SK-N-SH (cell line): ENCODE measurements at regions not wholly inside any gene's neighbourhood (a gene's known extent, or its start where the extent isn't known, plus 50 kb on each side); places are given as distances from the start of the nearest gene placed in this dataset.
A peak's percentile ranks its signal among the peaks of the same experiment; 100 is the strongest.

Source experiments
- CTCF ChIA-PET: fragments of 300-600, 350-600 bp; formaldehyde crosslinking; extraction: SDS; loops from one replicate; lab custom pipeline; 2021; lab: Yijun Ruan, JAX
- POLR2A ChIA-PET: fragments of 350-600 bp; sonication (Branson Sonifier 250); formaldehyde crosslinking; extraction: SDS; loops from one replicate; lab custom pipeline; 2020; ENCODE audit warnings: antibody characterized with exemption, inconsistent platforms; lab: Yijun Ruan, JAX
- DNase-seq: peaks from one replicate; pipeline ENCODE4 v3.0.0; 2012
- H2AFZ ChIP-seq: fragments of 200-600 bp; sonication (generic); 2 replicates; pipeline ENCODE4 v1.8.1; 2016; ENCODE audit warnings: antibody characterized with exemption, mild to moderate bottlenecking, low read depth
- H3F3A ChIP-seq: fragments of 200-600 bp; sonication (generic); replicated peaks from 2 replicates; pipeline ENCODE3; 2016; ENCODE audit warnings: antibody characterized with exemption, mild to moderate bottlenecking; ENCODE audit not compliant: insufficient read depth
- H3K27ac ChIP-seq, 2 experiments: fragments of 200-500 bp in 1 of 2; fragments of 200-600 bp in 1 of 2; sonication (Bioruptor generic) in 1 of 2; sonication (generic), shearing (Covaris generic) in 1 of 2; 2 replicates each; pipeline versions ENCODE4 v1.5.1 to v1.6.1; 2014 to 2016; ENCODE audit warnings: low read depth in 2 of 2, inconsistent platforms in 1 of 2, low read length in 1 of 2, mild to moderate bottlenecking in 1 of 2, mixed read lengths in 1 of 2
- H3K27me3 ChIP-seq: fragments of 200-600 bp; sonication (generic), shearing (Covaris generic); 2 replicates; pipeline ENCODE4 v1.6.1; 2016; ENCODE audit warnings: mixed run types; ENCODE audit not compliant: insufficient read depth
- H3K36me3 ChIP-seq, 2 experiments: fragments of 200-500 bp in 1 of 2; fragments of 200-600 bp in 1 of 2; sonication (Bioruptor generic) in 1 of 2; sonication (generic) in 1 of 2; replicated peaks in 1 of 2; 2 replicates each; pipeline versions ENCODE3 to v1.5.1; 2014 to 2016; ENCODE audit warnings: low read length in 1 of 2, mild to moderate bottlenecking in 1 of 2; ENCODE audit not compliant: insufficient read depth in 2 of 2, control insufficient read depth in 1 of 2
- H3K4me1 ChIP-seq, 2 experiments: fragments of 200-500 bp in 1 of 2; fragments of 200-600 bp in 1 of 2; sonication (Bioruptor generic) in 1 of 2; sonication (generic), shearing (Covaris generic) in 1 of 2; 2 replicates each; pipeline versions ENCODE4 v1.5.1 to v1.6.1; 2014 to 2016; ENCODE audit warnings: low read depth in 1 of 2, low read length in 1 of 2, mixed run types in 1 of 2; ENCODE audit not compliant: insufficient read depth in 2 of 2, control insufficient read depth in 1 of 2
- H3K4me2 ChIP-seq: fragments of 200-600 bp; sonication (generic), shearing (Covaris generic); 2 replicates; pipeline ENCODE4 v1.6.1; 2017; ENCODE audit warnings: mixed run types
- H3K4me3 ChIP-seq, 2 experiments: fragments of 200-500 bp in 1 of 2; fragments of 200-600 bp in 1 of 2; sonication (Bioruptor generic) in 1 of 2; sonication (generic), shearing (Covaris generic) in 1 of 2; 2 replicates each; pipeline versions ENCODE4 v1.5.1 to v1.8.1; 2014 to 2016; ENCODE audit warnings: low read depth in 2 of 2, inconsistent platforms in 1 of 2, low read length in 1 of 2, mild to moderate bottlenecking in 1 of 2, mixed read lengths in 1 of 2, moderate library complexity in 1 of 2
- H3K79me2 ChIP-seq: fragments of 200-600 bp; sonication (generic); 2 replicates; pipeline ENCODE4 v1.8.1; 2017; ENCODE audit warnings: mild to moderate bottlenecking; ENCODE audit not compliant: insufficient read depth
- H3K9ac ChIP-seq: fragments of 200-600 bp; sonication (generic); 2 replicates; pipeline ENCODE4 v1.6.1; 2017; ENCODE audit warnings: mixed run types
- H3K9me2 ChIP-seq: fragments of 200-600 bp; sonication (generic); 2 replicates; pipeline ENCODE4 v1.6.1; 2017; ENCODE audit warnings: mixed run types
- H3K9me3 ChIP-seq: fragments of 200-600 bp; sonication (generic); 2 replicates; pipeline ENCODE4 v1.6.1; 2017; ENCODE audit warnings: mixed run types, mild to moderate bottlenecking, moderate library complexity
- H4K20me1 ChIP-seq: fragments of 200-600 bp; sonication (generic); 2 replicates; pipeline ENCODE4 v1.6.1; 2017; ENCODE audit warnings: mild to moderate bottlenecking, mixed run types; ENCODE audit not compliant: insufficient read depth
- CHD2 ChIP-seq: fragments of 150-350 bp; IDR thresholded peaks from 2 replicates; pipeline ENCODE4 v1.6.1; 2018; ENCODE audit warnings: low read length; ENCODE audit not compliant: partially characterized antibody
- ELF1 ChIP-seq: IDR thresholded peaks from 2 replicates; pipeline ENCODE4 v1.4.0; 2012
- EZH2phosphoT487 ChIP-seq: fragments of 200-600 bp; sonication (generic); IDR thresholded peaks from 2 replicates; pipeline ENCODE4 v1.6.1; 2017; ENCODE audit warnings: low read depth, mixed run types, mild to moderate bottlenecking, antibody characterized with exemption, moderate library complexity, borderline replicate concordance
- FOXM1 ChIP-seq: IDR thresholded peaks from 2 replicates; pipeline ENCODE4 v1.4.0; 2012; ENCODE audit warnings: low read depth, mild to moderate bottlenecking
- GATA2 ChIP-seq: sonication (generic); formaldehyde crosslinking; IDR thresholded peaks from 2 replicates; pipeline ENCODE4 v1.5.0; 2020; ENCODE audit warnings: mild to moderate bottlenecking, missing genetic modification reagents
- JUND ChIP-seq: IDR thresholded peaks from 2 replicates; pipeline ENCODE4 v1.4.0; 2012
- MXI1 ChIP-seq: IDR thresholded peaks from 2 replicates; pipeline ENCODE4 v1.6.1; 2012; ENCODE audit warnings: mild to moderate bottlenecking, low read depth, low read length, improper control_type of control experiment
- RAD21 ChIP-seq: IDR thresholded peaks from 2 replicates; pipeline ENCODE4 v1.6.1; 2012; ENCODE audit warnings: mild to moderate bottlenecking, low read length
- RCOR1 ChIP-seq: fragments of 150-350 bp; IDR thresholded peaks from 2 replicates; pipeline ENCODE4 v1.6.1; 2017; ENCODE audit warnings: antibody characterized with exemption, low read length
- RXRA ChIP-seq: IDR thresholded peaks from 2 replicates; pipeline ENCODE4 v1.4.0; 2012; ENCODE audit warnings: low read depth, mild to moderate bottlenecking, borderline replicate concordance
- SMC3 ChIP-seq: IDR thresholded peaks from 2 replicates; pipeline ENCODE4 v1.6.1; 2012; ENCODE audit warnings: low read depth, low read length, improper control_type of control experiment
- TAF1 ChIP-seq: IDR thresholded peaks from 2 replicates; pipeline ENCODE4 v1.6.1; 2012; ENCODE audit warnings: low read depth, mild to moderate bottlenecking, low read length, moderate library complexity, borderline replicate concordance
- WGBS: methylation state at CpG from one replicate; pipeline ENCODE4 v1.1.6; 2017; ENCODE audit warnings: low lambda C conversion rate; 5-methylcytosine and 5-hydroxymethylcytosine counted together
- TF ChIP-seq, protein P1 (sequence below): IDR thresholded peaks from 2 replicates; pipeline ENCODE4 v1.6.1; 2012; ENCODE audit warnings: mild to moderate bottlenecking, low read depth, low read length, moderate library complexity
- TF ChIP-seq, protein P2 (sequence below): fragments of 200-600 bp; sonication (generic); IDR thresholded peaks from 2 replicates; pipeline ENCODE4 v1.6.1; 2017; ENCODE audit warnings: antibody characterized with exemption, mild to moderate bottlenecking, moderate library complexity
- TF ChIP-seq, protein P3 (sequence below): IDR thresholded peaks from 2 replicates; pipeline ENCODE4 v1.4.0; 2012; ENCODE audit warnings: low read depth, borderline replicate concordance

DNA sequence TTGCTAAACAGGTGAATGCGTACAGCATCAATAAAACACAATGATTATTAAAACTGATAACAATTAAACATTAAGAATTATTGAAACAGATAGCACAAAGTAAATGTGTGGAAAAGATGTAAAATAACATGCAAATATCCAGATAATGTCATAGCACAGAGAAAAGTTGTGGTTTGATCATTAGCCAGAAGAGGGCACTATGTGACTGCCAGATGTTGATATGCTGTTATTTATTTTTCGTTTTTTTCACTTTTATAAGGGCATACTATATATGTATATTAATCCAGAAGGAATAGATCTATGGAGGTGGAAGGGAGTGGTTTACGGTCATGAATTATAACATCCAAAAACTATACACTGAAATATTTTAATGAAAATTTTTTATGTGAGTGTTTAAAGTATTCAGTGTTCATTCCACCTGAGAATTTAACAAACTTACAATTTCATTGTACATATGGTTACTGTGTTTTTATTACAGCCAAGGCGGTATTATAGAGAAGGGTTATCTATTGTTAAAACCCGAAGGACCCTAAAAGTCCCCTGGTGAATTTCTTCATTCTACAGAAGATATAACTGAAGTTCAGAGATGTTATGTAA is 211.9 kb upstream of the UGT8 start:
- H3F3A ChIP-seq = peaks cover 25% of the 10 kb centered on the region
- POLR2A ChIA-PET = no interaction called here
- TF ChIP-seq, protein P1, sequence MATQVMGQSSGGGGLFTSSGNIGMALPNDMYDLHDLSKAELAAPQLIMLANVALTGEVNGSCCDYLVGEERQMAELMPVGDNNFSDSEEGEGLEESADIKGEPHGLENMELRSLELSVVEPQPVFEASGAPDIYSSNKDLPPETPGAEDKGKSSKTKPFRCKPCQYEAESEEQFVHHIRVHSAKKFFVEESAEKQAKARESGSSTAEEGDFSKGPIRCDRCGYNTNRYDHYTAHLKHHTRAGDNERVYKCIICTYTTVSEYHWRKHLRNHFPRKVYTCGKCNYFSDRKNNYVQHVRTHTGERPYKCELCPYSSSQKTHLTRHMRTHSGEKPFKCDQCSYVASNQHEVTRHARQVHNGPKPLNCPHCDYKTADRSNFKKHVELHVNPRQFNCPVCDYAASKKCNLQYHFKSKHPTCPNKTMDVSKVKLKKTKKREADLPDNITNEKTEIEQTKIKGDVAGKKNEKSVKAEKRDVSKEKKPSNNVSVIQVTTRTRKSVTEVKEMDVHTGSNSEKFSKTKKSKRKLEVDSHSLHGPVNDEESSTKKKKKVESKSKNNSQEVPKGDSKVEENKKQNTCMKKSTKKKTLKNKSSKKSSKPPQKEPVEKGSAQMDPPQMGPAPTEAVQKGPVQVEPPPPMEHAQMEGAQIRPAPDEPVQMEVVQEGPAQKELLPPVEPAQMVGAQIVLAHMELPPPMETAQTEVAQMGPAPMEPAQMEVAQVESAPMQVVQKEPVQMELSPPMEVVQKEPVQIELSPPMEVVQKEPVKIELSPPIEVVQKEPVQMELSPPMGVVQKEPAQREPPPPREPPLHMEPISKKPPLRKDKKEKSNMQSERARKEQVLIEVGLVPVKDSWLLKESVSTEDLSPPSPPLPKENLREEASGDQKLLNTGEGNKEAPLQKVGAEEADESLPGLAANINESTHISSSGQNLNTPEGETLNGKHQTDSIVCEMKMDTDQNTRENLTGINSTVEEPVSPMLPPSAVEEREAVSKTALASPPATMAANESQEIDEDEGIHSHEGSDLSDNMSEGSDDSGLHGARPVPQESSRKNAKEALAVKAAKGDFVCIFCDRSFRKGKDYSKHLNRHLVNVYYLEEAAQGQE = no peak
- TF ChIP-seq FOXM1 (no peak), TAF1 (no peak), SMC3 (peak; percentile 79), JUND (no peak), EZH2phosphoT487 (no peak), RXRA (no peak), ELF1 (no peak), CHD2 (no peak), GATA2 (no peak), MXI1 (no peak), RAD21 (peak; percentile 91), RCOR1 (no peak)
- TF ChIP-seq, protein P2, sequence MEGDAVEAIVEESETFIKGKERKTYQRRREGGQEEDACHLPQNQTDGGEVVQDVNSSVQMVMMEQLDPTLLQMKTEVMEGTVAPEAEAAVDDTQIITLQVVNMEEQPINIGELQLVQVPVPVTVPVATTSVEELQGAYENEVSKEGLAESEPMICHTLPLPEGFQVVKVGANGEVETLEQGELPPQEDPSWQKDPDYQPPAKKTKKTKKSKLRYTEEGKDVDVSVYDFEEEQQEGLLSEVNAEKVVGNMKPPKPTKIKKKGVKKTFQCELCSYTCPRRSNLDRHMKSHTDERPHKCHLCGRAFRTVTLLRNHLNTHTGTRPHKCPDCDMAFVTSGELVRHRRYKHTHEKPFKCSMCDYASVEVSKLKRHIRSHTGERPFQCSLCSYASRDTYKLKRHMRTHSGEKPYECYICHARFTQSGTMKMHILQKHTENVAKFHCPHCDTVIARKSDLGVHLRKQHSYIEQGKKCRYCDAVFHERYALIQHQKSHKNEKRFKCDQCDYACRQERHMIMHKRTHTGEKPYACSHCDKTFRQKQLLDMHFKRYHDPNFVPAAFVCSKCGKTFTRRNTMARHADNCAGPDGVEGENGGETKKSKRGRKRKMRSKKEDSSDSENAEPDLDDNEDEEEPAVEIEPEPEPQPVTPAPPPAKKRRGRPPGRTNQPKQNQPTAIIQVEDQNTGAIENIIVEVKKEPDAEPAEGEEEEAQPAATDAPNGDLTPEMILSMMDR = peak; percentile 87
- TF ChIP-seq, protein P3, sequence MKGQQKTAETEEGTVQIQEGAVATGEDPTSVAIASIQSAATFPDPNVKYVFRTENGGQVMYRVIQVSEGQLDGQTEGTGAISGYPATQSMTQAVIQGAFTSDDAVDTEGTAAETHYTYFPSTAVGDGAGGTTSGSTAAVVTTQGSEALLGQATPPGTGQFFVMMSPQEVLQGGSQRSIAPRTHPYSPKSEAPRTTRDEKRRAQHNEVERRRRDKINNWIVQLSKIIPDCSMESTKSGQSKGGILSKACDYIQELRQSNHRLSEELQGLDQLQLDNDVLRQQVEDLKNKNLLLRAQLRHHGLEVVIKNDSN = no peak
- no peaks in the 10 kb centered on the region for H3K79me2 ChIP-seq
- no peaks in the 10 kb centered on the region; the same call in 1 of the 2 replicates for H3K27me3 ChIP-seq
- DNase-seq = peak; percentile 24
- no peak overlapping the region; a peak in 1 of 4 replicates for H3K4me3 ChIP-seq
- no peak overlapping the region for H3K9ac ChIP-seq
- no peak overlapping the region for H3K4me2 ChIP-seq
- WGBS = under 1% methylated on average over 5 of the region's 5 CpGs
- H3K9me2 ChIP-seq = no peaks in the 10 kb centered on the region
- CTCF ChIA-PET = interaction anchor here (1.3 to 3.4 kb wide), 5 partner anchors 10 to 308 kb away, joined by 4 to 27 read pairs (median 10); no protein-coding TSS in a partner anchor
- H2AFZ ChIP-seq = no peak overlapping the region
- H3K36me3 ChIP-seq = no peaks in the 10 kb centered on the region
- no peak overlapping the region for H3K27ac ChIP-seq
- peaks cover 0 to 17% of the 10 kb centered on the region in 2 experiments for H3K4me1 ChIP-seq
- H3K9me3 ChIP-seq = no peaks in the 10 kb centered on the region
- H4K20me1 ChIP-seq = no peaks in the 10 kb centered on the region
